Endometrium (tissue), 2 donors: ENCODE measurements at regions not wholly inside any gene's neighbourhood (a gene's known extent, or its start where the extent isn't known, plus 50 kb on each side); places are given as distances from the start of the nearest gene placed in this dataset.
"Not testable (repeated sequence)": the region's sequence is repeated elsewhere in the genome, so short reads cannot be mapped to it uniquely, and the experiment has no call there.

Experiments
- FAIRE-seq: peaks from 2 replicates; lab custom pipeline; 2012; peaks lifted over from hg19 to GRCh38; lab: Jason Lieb, UNC
- donor health status: control.
- donor health status: control.

GRCh38 chr10:65367706-65368105, 1558.1 kb upstream of the LRRTM3 start:
- FAIRE-seq: no peak

DNA sequence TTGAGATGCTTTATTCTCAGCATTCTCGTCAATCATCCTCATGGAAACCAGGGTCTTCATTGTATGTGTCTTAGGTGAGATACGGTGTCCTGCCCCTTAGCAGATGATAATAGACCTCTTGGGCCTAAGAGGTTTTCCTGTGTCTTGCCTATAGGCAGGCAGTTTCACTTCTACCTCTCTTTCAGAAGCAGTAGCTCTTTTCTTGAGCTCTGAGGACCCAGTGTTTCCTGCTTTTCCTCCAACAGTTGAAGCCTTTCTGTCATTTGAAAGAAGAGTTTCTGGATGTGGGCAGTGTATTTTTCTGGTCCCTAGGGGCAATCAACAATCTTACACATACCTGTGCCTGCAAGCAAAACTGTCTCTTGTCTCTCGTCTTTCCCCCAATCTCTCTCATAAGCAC, 1550.3 kb upstream of the LRRTM3 start:
- FAIRE-seq: no peak

- no peak for FAIRE-seq
Observed at GRCh38 chr10:65377687-65378086, 1548.1 kb upstream of the LRRTM3 start.

DNA sequence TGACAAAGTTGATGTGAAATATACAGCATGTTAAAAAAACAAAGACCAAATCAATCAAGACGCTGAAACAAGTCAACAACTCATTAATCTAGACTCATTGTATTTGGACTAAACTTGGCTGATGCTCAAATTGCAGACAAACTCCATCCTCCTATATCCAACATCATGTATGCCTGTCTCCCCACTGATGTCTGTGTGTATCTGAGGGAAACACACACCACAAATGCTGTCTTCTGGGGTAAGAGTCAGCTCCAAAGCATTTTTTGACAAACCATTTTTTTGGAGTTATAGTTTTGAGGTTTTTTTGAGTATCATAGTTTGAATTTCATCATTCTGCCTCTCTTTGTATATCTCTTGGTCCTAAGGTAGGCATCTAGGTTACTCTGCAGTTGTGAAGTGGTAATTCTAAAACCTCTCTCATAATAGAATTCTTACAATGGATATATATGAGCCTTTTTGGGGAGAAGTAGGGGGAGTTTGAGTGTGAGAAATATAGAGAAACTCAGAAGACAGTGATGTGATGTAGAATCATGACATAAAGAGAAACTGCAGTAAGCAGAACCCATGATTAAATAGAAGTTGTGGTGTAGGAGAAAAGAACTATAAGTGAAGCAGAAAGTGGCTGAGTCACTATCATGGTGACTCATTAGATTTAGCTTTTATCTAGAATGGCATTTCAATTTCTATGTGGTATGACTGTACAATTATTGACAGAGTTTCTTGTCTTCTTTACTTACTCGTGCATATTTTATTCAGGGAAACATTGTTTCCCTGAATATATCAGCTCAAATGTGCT, 1531.1 kb upstream of the LRRTM3 start:
- FAIRE-seq: no peak

DNA sequence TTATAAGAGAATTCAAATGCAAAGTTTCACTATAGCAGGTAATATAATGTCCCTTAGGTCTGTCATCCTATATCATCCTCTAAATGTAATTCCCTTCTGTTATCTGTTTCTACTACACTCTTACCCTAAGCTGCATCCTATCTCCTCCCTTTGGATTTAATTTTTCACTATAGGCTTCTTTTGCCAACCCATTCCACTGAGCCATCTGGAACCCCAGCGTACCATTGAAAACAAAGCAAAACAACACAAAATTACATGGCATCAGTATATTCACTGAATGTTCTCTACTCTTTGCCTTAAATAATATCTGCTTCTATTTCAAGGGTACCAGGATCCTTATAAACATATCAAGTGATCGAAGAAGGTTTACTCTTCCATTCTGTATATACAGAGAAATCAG, 1530.2 kb upstream of the LRRTM3 start:
- FAIRE-seq: no peak

DNA sequence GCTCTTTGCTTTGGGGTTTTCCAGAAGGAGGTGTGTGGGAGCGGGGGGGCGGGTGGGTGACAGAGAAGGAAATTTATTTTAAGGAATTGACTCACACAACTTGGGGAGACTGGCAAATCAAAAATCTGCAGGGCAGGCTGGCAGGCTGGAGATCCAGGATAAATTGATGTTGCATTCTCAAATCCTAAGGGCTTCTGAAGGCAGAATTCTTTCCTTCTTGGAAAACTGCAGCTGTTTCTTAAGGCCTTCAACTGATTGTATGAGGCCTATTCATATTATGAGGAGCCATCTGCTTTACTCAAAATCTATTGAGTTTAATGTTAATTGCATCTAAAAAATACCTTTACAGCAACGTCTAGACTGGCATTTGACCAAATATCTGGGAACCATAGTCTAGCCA, 1528.8 kb upstream of the LRRTM3 start:
- FAIRE-seq: no peak

- FAIRE-seq: no peak
Observed at GRCh38 chr10:65408401-65408800, 1517.4 kb upstream of the LRRTM3 start.

- FAIRE-seq: no peak
Observed at GRCh38 chr10:65413001-65413400, 1512.8 kb upstream of the LRRTM3 start.

DNA sequence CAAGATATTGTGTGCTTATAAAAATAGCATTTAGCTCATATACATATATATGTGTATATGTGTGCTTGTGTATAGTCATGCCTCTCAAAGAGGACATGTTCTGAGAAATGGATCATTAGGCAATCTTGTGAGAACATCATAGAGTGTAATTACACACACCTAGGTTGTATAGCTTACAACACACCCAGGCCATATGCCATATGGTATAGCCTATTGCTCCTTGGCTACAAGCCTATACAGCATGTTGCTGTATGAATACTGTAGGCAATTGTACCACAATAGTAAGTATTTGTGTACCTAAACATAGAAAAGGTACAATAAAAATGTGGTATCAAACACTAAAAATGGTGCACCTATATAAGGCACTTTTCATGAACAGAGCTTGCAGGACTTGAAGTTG, 1510.5 kb upstream of the LRRTM3 start:
- FAIRE-seq: no peak

GRCh38 chr10:65416094-65416493, 1509.7 kb upstream of the LRRTM3 start:
- FAIRE-seq: no peak

DNA sequence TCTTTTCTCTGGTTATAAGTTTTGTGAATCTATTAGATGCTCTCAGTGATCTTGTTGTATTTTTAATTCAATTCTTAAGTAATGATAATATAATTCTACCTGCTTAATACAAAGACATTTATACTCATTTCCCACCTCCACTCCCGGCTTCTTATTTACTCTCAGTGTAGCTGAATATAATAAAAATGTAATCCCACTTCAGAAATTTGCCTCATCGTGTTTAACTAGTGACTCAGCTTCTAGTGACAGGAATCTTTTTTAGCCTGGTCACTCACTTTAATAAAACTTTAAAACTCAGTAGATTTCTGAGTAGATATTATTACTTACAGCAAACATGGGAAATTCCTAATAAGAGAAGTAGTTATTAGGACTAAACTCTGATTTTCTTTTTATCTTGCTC, 1506.2 kb upstream of the LRRTM3 start:
- FAIRE-seq: no peak

- FAIRE-seq: no peak
Observed at GRCh38 chr10:65423043-65423442, 1502.8 kb upstream of the LRRTM3 start.

DNA sequence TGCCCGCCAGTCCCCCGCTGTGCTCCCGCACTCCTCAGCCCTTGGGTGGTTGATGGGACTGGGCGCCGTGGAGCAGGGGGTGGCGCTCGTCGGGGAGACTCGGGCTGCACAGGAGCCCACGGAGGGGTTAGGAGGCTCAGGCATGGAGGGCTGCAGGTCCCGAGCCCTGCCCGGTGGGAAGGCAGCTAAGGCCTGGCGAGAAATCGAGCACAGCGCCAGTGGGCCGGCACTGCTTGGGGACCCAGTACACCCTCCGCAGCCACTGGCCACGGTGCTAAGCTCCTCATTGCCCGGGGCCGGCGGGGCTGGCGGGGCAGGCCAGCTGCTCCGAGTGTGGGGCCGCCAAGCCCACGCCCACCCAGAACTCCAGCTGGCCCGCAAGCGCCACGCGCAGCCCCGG, 1496.5 kb upstream of the LRRTM3 start:
- FAIRE-seq: not testable (repeated sequence)

DNA sequence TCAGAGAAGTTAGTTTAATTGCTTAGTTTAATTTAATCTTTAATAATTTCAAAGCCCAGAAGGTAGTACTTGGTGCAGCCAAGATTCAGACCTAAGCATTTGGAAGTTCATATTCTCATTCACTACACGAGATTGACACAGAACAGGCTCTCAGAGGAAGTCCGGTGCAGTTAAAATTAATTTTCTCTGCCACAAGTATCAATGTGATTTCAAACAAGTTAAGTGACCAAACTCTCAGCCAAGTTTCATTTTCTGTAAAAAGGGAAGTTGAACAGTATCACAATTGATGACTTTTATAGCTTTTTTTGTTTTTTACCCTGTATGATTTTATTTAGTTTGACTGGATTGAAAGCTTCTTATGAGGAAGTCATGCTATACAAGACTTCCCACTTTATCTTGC, 1494.9 kb upstream of the LRRTM3 start:
- no peak for FAIRE-seq

DNA sequence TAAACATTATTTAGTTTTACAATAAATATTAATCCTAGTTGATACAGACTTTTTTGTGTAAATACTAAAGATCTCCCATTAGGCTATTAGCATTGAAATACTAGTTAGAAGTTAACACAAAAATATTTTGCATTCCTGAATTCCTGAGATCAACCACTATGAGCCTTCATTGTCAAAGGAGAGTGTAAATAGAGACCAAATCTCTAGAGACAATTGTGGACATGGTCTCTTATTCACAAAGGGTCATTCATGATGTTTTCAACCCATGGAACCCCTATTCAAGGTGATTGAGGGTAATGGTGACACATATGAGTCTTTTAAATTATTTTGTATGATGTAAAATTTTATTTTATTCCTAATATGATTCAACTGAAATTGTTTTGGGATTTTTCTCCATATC, 1454.8 kb upstream of the LRRTM3 start:
- no peak for FAIRE-seq

- no peak for FAIRE-seq
Observed at GRCh38 chr10:65482848-65483247, 1443.0 kb upstream of the LRRTM3 start.

DNA sequence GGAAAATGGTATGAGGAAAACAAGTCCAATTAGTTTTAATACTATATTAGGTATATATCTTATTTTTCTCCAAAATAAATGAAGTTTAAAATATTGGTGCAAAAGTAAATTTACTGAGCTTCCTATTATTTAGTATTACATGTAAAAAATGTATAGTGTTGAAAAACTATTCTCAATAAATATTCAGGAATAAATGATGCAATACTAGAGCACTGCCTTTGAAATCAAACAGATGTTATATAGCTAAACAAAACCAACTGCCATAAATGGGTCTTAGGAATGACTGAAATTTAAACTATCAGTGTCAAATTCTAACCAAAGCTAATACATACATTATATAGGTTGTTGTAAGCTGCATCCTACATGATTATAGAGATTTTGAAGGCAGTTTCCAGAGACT, 1434.0 kb upstream of the LRRTM3 start:
- FAIRE-seq: no peak

GRCh38 chr10:65496541-65496940, 1429.3 kb upstream of the LRRTM3 start:
- FAIRE-seq: no peak

GRCh38 chr10:65497837-65498236, 1428.0 kb upstream of the LRRTM3 start:
- no peak for FAIRE-seq

GRCh38 chr10:65500716-65501115, 1425.1 kb upstream of the LRRTM3 start:
- no peak for FAIRE-seq

GRCh38 chr10:65501259-65501658, 1424.6 kb upstream of the LRRTM3 start:
- FAIRE-seq: no peak

DNA sequence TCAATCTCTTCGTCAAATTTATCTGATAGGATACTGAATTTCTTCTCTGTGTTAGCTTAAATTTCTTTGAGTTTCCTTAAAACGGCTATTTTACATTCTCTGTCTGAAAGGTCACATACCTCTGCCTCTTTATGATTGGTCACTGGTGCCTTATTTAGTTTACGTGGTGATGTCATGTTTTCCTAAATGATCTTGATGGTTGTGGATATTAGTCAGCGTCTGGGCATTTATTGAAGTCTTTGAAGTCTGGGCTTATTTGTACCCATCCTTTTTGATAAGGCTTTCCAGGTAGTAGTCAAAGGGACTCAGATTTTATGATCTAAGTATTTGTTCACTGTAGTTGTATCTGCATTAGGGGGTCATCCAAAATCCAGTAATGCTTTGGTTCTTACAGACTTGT, 1407.5 kb upstream of the LRRTM3 start:
- FAIRE-seq: no peak

DNA sequence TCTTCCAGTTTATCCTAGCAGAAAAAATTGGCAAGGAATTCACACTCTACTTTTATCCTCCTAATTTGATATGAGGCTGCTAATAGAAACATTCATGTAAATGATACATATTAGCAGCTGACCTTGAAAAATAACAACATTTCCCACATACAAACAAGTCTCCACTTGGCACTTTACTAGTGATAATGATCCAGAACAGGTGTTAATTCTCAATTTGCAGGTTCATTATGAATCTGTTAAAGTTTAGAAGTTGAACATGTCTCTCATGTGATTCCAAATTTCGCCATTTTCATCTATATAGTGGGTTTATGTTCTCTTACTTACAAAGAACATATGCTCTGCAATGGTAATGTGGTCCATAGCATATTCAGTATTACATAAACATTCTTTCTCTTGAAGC, 1396.8 kb upstream of the LRRTM3 start:
- FAIRE-seq: no peak

GRCh38 chr10:65531545-65531944, 1394.3 kb upstream of the LRRTM3 start:
- FAIRE-seq: no peak

GRCh38 chr10:65534771-65535170, 1391.1 kb upstream of the LRRTM3 start:
- no peak for FAIRE-seq
